SK-N-SH (cell line): ENCODE measurements at regions not wholly inside any gene's neighbourhood (a gene's known extent, or its start where the extent isn't known, plus 50 kb on each side); places are given as distances from the start of the nearest gene placed in this dataset.
"Not testable (repeated sequence)": the region's sequence is repeated elsewhere in the genome, so short reads cannot be mapped to it uniquely, and the experiment has no call there.

Experiments
- CTCF ChIA-PET: fragments of 300-600, 350-600 bp; formaldehyde crosslinking; extraction: SDS; loops from one replicate; lab custom pipeline; 2021; lab: Yijun Ruan, JAX
- POLR2A ChIA-PET: fragments of 350-600 bp; sonication (Branson Sonifier 250); formaldehyde crosslinking; extraction: SDS; loops from one replicate; lab custom pipeline; 2020; ENCODE audit warnings: antibody characterized with exemption, inconsistent platforms; lab: Yijun Ruan, JAX
- DNase-seq: peaks from one replicate; pipeline ENCODE4 v3.0.0; 2012
- H2AFZ ChIP-seq: fragments of 200-600 bp; sonication (generic); 2 replicates; pipeline ENCODE4 v1.8.1; 2016; ENCODE audit warnings: antibody characterized with exemption, mild to moderate bottlenecking, low read depth
- H3F3A ChIP-seq: fragments of 200-600 bp; sonication (generic); replicated peaks from 2 replicates; pipeline ENCODE3; 2016; ENCODE audit warnings: antibody characterized with exemption, mild to moderate bottlenecking; ENCODE audit not compliant: insufficient read depth
- H3K27ac ChIP-seq, 2 experiments: fragments of 200-500 bp in 1 of 2; fragments of 200-600 bp in 1 of 2; sonication (Bioruptor generic) in 1 of 2; sonication (generic), shearing (Covaris generic) in 1 of 2; 2 replicates each; pipeline versions ENCODE4 v1.5.1 to v1.6.1; 2014 to 2016; ENCODE audit warnings: low read depth in 2 of 2, inconsistent platforms in 1 of 2, low read length in 1 of 2, mild to moderate bottlenecking in 1 of 2, mixed read lengths in 1 of 2
- H3K27me3 ChIP-seq: fragments of 200-600 bp; sonication (generic), shearing (Covaris generic); 2 replicates; pipeline ENCODE4 v1.6.1; 2016; ENCODE audit warnings: mixed run types; ENCODE audit not compliant: insufficient read depth
- H3K36me3 ChIP-seq, 2 experiments: fragments of 200-500 bp in 1 of 2; fragments of 200-600 bp in 1 of 2; sonication (Bioruptor generic) in 1 of 2; sonication (generic) in 1 of 2; replicated peaks in 1 of 2; 2 replicates each; pipeline versions ENCODE3 to v1.5.1; 2014 to 2016; ENCODE audit warnings: low read length in 1 of 2, mild to moderate bottlenecking in 1 of 2; ENCODE audit not compliant: insufficient read depth in 2 of 2, control insufficient read depth in 1 of 2
- H3K4me1 ChIP-seq, 2 experiments: fragments of 200-500 bp in 1 of 2; fragments of 200-600 bp in 1 of 2; sonication (Bioruptor generic) in 1 of 2; sonication (generic), shearing (Covaris generic) in 1 of 2; 2 replicates each; pipeline versions ENCODE4 v1.5.1 to v1.6.1; 2014 to 2016; ENCODE audit warnings: low read depth in 1 of 2, low read length in 1 of 2, mixed run types in 1 of 2; ENCODE audit not compliant: insufficient read depth in 2 of 2, control insufficient read depth in 1 of 2
- H3K4me2 ChIP-seq: fragments of 200-600 bp; sonication (generic), shearing (Covaris generic); 2 replicates; pipeline ENCODE4 v1.6.1; 2017; ENCODE audit warnings: mixed run types
- H3K4me3 ChIP-seq, 2 experiments: fragments of 200-500 bp in 1 of 2; fragments of 200-600 bp in 1 of 2; sonication (Bioruptor generic) in 1 of 2; sonication (generic), shearing (Covaris generic) in 1 of 2; 2 replicates each; pipeline versions ENCODE4 v1.5.1 to v1.8.1; 2014 to 2016; ENCODE audit warnings: low read depth in 2 of 2, inconsistent platforms in 1 of 2, low read length in 1 of 2, mild to moderate bottlenecking in 1 of 2, mixed read lengths in 1 of 2, moderate library complexity in 1 of 2
- H3K79me2 ChIP-seq: fragments of 200-600 bp; sonication (generic); 2 replicates; pipeline ENCODE4 v1.8.1; 2017; ENCODE audit warnings: mild to moderate bottlenecking; ENCODE audit not compliant: insufficient read depth
- H3K9ac ChIP-seq: fragments of 200-600 bp; sonication (generic); 2 replicates; pipeline ENCODE4 v1.6.1; 2017; ENCODE audit warnings: mixed run types
- H3K9me2 ChIP-seq: fragments of 200-600 bp; sonication (generic); 2 replicates; pipeline ENCODE4 v1.6.1; 2017; ENCODE audit warnings: mixed run types
- H3K9me3 ChIP-seq: fragments of 200-600 bp; sonication (generic); 2 replicates; pipeline ENCODE4 v1.6.1; 2017; ENCODE audit warnings: mixed run types, mild to moderate bottlenecking, moderate library complexity
- H4K20me1 ChIP-seq: fragments of 200-600 bp; sonication (generic); 2 replicates; pipeline ENCODE4 v1.6.1; 2017; ENCODE audit warnings: mild to moderate bottlenecking, mixed run types; ENCODE audit not compliant: insufficient read depth
- ELF1 ChIP-seq: IDR thresholded peaks from 2 replicates; pipeline ENCODE4 v1.4.0; 2012
- EP300 ChIP-seq, 2 experiments: IDR thresholded peaks; 2 replicates each; pipeline versions ENCODE4 v1.4.0 to v1.6.1; 2012; ENCODE audit warnings: borderline replicate concordance in 1 of 2, low read depth in 1 of 2, low read length in 1 of 2
- FOSL2 ChIP-seq: IDR thresholded peaks from 2 replicates; pipeline ENCODE4 v1.4.0; 2012; ENCODE audit warnings: low read depth, mild to moderate bottlenecking, moderate library complexity, borderline replicate concordance
- GATA2 ChIP-seq: sonication (generic); formaldehyde crosslinking; IDR thresholded peaks from 2 replicates; pipeline ENCODE4 v1.5.0; 2020; ENCODE audit warnings: mild to moderate bottlenecking, missing genetic modification reagents
- JUND ChIP-seq: IDR thresholded peaks from 2 replicates; pipeline ENCODE4 v1.4.0; 2012
- MXI1 ChIP-seq: IDR thresholded peaks from 2 replicates; pipeline ENCODE4 v1.6.1; 2012; ENCODE audit warnings: mild to moderate bottlenecking, low read depth, low read length, improper control_type of control experiment
- SMC3 ChIP-seq: IDR thresholded peaks from 2 replicates; pipeline ENCODE4 v1.6.1; 2012; ENCODE audit warnings: low read depth, low read length, improper control_type of control experiment
- TCF12 ChIP-seq: IDR thresholded peaks from 2 replicates; pipeline ENCODE4 v1.4.0; 2012
- WGBS: methylation state at CpG from one replicate; pipeline ENCODE4 v1.1.6; 2017; ENCODE audit warnings: low lambda C conversion rate; 5-methylcytosine and 5-hydroxymethylcytosine counted together
- TF ChIP-seq, protein P1 (sequence below): IDR thresholded peaks from 2 replicates; pipeline ENCODE4; 2012
- TF ChIP-seq, protein P2 (sequence below): fragments of 150-350 bp; IDR thresholded peaks from 2 replicates; pipeline ENCODE4 v1.6.1; 2016; ENCODE audit warnings: mild to moderate bottlenecking, low read depth, low read length

DNA sequence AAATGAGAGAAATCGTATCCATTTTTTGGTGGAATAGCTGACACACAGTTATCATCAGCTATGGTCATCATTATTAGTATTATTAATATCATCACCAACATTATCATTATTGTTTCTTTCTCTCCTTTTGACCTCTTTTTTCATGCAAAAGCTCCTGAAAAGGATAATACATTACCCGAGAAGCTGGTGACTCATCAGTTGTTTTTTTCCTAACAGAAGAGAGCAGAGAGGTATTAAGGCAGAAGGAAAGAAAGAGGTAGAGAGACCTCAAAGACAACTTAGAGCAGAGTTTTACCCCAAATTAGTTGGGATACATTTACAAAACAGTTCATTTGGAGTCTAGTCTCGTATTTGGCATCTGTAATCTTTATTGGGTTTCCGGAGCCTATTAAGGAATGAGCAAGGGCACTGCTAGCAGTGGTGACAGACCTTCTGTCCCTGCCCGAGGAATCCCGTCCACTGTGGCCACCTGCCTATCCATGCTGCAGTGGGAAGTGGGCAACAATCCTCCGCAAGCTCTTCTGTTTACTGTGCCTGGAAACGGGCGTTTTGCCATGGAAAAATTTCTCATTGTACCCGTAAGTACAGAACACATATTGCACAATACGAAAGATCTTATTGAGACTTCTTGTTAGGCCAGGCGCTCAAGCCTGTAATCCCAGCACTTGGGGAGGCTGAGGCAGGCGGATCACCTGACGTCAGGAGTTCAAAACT lies 170.0 kb upstream of the MKLN1 start:
- Histone ChIP-seq H3K79me2 (no peaks in the 10 kb centered on the region), H3K4me2 (no peak overlapping the region), H3F3A (peaks cover 5% of the 10 kb centered on the region), H3K9me3 (no peaks in the 10 kb centered on the region), H3K27me3 (no peaks in the 10 kb centered on the region), H3K4me1 (peaks cover 0 to 33% of the 10 kb centered on the region in 2 experiments; a peak in 2 of 4 replicates), H3K4me3 (no peak overlapping the region), H3K36me3 (no peaks in the 10 kb centered on the region), H3K9ac (no peak overlapping the region)
- WGBS = 79% methylated on average over 14 of the region's 14 CpGs
- DNase-seq = no peak
- ChIA-PET CTCF (interaction anchor here (1.1 kb wide), 1 partner anchor 9 kb away, joined by 3 read pairs; no protein-coding TSS in a partner anchor), POLR2A (no interaction called here)
- TF ChIP-seq JUND = peak; percentile 49; the same call in 1 of the 2 replicates
- TF ChIP-seq FOSL2 = peak; percentile 82
- no peak for TF ChIP-seq SMC3
- TF ChIP-seq ELF1 = no peak
- TF ChIP-seq, all 33 proteins: peak for 2
- H3K27ac ChIP-seq = 0 out of 4 replicates have a peak overlapping the region, but pooled peaks of 1 of the 2 experiments have one; percentile 3
- H2AFZ ChIP-seq = peak overlapping the region; percentile 26; the same call in 1 of the 2 replicates
- no peaks in the 10 kb centered on the region for H4K20me1 ChIP-seq
- no peaks in the 10 kb centered on the region for H3K9me2 ChIP-seq

DNA sequence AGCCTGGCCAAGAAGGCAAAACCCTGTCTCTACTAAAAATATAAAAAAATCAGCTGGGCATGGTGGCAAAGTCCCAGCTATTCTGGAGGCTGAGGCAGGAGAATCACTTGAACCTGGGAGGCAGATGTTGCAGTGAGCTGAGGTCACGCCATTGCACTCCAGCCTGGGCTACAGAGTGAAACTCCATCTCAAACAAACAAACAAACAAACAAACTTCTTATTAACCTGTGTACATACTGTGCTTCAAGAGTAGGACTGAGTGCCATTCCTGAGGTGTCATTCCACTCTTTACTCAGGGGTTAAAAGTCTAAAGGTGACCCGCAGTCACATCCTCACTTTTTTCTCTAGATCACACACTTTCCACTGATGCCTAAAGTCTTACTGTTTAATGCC lies 169.4 kb upstream of the MKLN1 start:
- POLR2A ChIA-PET, H3K9ac ChIP-seq, H3K36me3 ChIP-seq, H3K4me2 ChIP-seq, H2AFZ ChIP-seq, H3K9me2 ChIP-seq, H3K79me2 ChIP-seq, H3F3A ChIP-seq, H3K9me3 ChIP-seq, H3K27me3 ChIP-seq, DNase-seq, H3K4me3 ChIP-seq, CTCF ChIA-PET, H3K27ac ChIP-seq, H4K20me1 ChIP-seq: not testable (repeated sequence)
- peaks cover 0 to 33% of the 10 kb centered on the region in 2 experiments; a peak in 2 of 4 replicates for H3K4me1 ChIP-seq
- WGBS = 95% methylated on average over 2 of the region's 2 CpGs

DNA sequence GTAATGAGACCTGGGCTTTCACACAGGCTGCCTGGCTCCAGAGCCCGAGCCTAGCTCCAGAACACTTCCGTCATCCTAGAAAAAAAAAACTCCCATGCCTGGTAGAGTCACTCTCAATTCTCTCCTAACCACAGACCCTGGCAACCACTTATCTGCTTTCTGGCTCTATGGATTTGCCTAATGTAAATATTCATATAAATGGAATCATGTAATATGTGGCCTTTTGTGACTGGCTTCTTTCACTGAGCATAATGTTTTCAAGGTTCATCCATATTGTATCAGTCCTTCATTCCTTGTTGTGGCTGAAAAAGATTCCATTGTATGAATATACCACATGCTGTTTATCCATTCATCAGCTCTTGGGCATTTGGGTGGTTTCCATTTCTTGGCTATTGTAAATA lies 167.7 kb upstream of the MKLN1 start:
- ChIA-PET POLR2A (no interaction called here), CTCF (interaction anchor here (0.9 kb wide), 1 partner anchor 147 kb away, joined by 3 read pairs; no protein-coding TSS in a partner anchor)
- no peak overlapping the region for H2AFZ ChIP-seq
- H3K27me3 ChIP-seq = no peaks in the 10 kb centered on the region
- no peak for DNase-seq
- peaks cover 16% of the 10 kb centered on the region for H3F3A ChIP-seq
- 0 out of 2 replicates have a peak overlapping the region, but pooled peaks have one; percentile 16 for H3K4me2 ChIP-seq
- H3K4me1 ChIP-seq = peaks cover 0 to 39% of the 10 kb centered on the region in 2 experiments; a peak in 2 of 4 replicates
- no peaks in the 10 kb centered on the region for H3K9me3 ChIP-seq
- no peaks in the 10 kb centered on the region for H4K20me1 ChIP-seq
- no peak overlapping the region; the same call in 1 of the 2 replicates for H3K9ac ChIP-seq
- no peaks in the 10 kb centered on the region for H3K36me3 ChIP-seq
- TF ChIP-seq JUND (0 out of 2 replicates have a peak, but pooled peaks have one; percentile 22), EP300 (IDR thresholded peaks at IDR 0.05; ENCODE audit: borderline replicate concordance in 1 of 2, low read depth in 1 of 2, low read length in 1 of 2) (no peak), MXI1 (no peak), GATA2 (CRISPR knock-in tag) (no peak), TCF12 (peak; percentile 47; the same call in 1 of the 2 replicates), FOSL2 (peak; percentile 32; the same call in 1 of the 2 replicates)
- TF ChIP-seq, protein P1, sequence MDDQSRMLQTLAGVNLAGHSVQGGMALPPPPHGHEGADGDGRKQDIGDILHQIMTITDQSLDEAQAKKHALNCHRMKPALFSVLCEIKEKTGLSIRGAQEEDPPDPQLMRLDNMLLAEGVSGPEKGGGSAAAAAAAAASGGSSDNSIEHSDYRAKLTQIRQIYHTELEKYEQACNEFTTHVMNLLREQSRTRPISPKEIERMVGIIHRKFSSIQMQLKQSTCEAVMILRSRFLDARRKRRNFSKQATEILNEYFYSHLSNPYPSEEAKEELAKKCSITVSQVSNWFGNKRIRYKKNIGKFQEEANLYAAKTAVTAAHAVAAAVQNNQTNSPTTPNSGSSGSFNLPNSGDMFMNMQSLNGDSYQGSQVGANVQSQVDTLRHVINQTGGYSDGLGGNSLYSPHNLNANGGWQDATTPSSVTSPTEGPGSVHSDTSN = peak; percentile 34
- TF ChIP-seq, protein P2, sequence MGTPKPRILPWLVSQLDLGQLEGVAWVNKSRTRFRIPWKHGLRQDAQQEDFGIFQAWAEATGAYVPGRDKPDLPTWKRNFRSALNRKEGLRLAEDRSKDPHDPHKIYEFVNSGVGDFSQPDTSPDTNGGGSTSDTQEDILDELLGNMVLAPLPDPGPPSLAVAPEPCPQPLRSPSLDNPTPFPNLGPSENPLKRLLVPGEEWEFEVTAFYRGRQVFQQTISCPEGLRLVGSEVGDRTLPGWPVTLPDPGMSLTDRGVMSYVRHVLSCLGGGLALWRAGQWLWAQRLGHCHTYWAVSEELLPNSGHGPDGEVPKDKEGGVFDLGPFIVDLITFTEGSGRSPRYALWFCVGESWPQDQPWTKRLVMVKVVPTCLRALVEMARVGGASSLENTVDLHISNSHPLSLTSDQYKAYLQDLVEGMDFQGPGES = no peak
- WGBS = 63% methylated on average over 2 of the region's 2 CpGs
- H3K9me2 ChIP-seq = no peaks in the 10 kb centered on the region
- no peaks in the 10 kb centered on the region for H3K79me2 ChIP-seq
- peak overlapping the region in 1 of 2 experiments; percentile 21; a peak in 2 of 4 replicates for H3K27ac ChIP-seq
- H3K4me3 ChIP-seq = no peak overlapping the region
